ENCODE measurements at regions not wholly inside any gene's neighbourhood (a gene's known extent, or its start where the extent isn't known, plus 50 kb on each side); places are given as distances from the start of the nearest gene placed in this dataset.

- no peak for TF ChIP-seq CTCF (IDR thresholded peaks at IDR 0.05; ENCODE audit: low read depth, low read length)
- TF ChIP-seq MAX (IDR thresholded peaks at IDR 0.05; ENCODE audit: low read depth, low read length) = no peak
- no peak for TF ChIP-seq POLR2A (IDR thresholded peaks at IDR 0.05; ENCODE audit: extremely low read depth, insufficient read length)
- TF ChIP-seq MYC (IDR thresholded peaks at IDR 0.05; ENCODE audit: low read depth, low read length) = no peak
Measured at GRCh38 chr2:12066986-12067385, 320.6 kb downstream of the LPIN1 start.
